Stomach smooth muscle (tissue), 2 donors: ENCODE measurements at regions not wholly inside any gene's neighbourhood (a gene's known extent, or its start where the extent isn't known, plus 50 kb on each side); places are given as distances from the start of the nearest gene placed in this dataset.

ENCODE experiments used
- H3K27ac ChIP-seq: one replicate; pipeline ENCODE4 v1.7.0; 2013; ENCODE audit warnings: mild to moderate bottlenecking, low read length, inconsistent platforms
- H3K27me3 ChIP-seq, 2 donors: one replicate each; pipeline ENCODE4 v1.7.0; 2013; ENCODE audit warnings: low read length in 2 of 2; ENCODE audit not compliant: insufficient read depth in 2 of 2, control insufficient read depth in 1 of 2
- H3K36me3 ChIP-seq, 2 donors: one replicate each; pipeline ENCODE4 v1.7.0; 2013; ENCODE audit warnings: low read length in 2 of 2; ENCODE audit not compliant: control insufficient read depth in 2 of 2, insufficient read depth in 2 of 2
- H3K4me1 ChIP-seq: one replicate; pipeline ENCODE4 v1.7.0; 2013; ENCODE audit warnings: low read length; ENCODE audit not compliant: control insufficient read depth, insufficient read depth
- H3K4me3 ChIP-seq, 2 donors: one replicate each; pipeline ENCODE4 v1.7.0; 2013; ENCODE audit warnings: low read length in 2 of 2
- H3K9ac ChIP-seq, 2 donors: one replicate each; pipeline ENCODE4 v1.7.0; 2013; ENCODE audit warnings: low read length in 2 of 2, mild to moderate bottlenecking in 1 of 2
- H3K9me3 ChIP-seq, 2 donors: one replicate each; pipeline ENCODE4 v1.7.0; 2013; ENCODE audit warnings: low read length in 2 of 2; ENCODE audit not compliant: control insufficient read depth in 2 of 2
- donor health status: healthy.
- donor health status: Pancreatic carcinoma.

- peaks cover 7% of the 10 kb centered on the region for H3K4me1 ChIP-seq
- H3K9me3 ChIP-seq: no peaks in the 10 kb centered on the region
- no peak overlapping the region for H3K9ac ChIP-seq
- H3K27ac ChIP-seq: no peak overlapping the region
- H3K4me3 ChIP-seq: no peak overlapping the region
- H3K27me3 ChIP-seq: no peaks in the 10 kb centered on the region
- no peaks in the 10 kb centered on the region for H3K36me3 ChIP-seq
Observed at GRCh38 chr16:79339863-79340262, 260.7 kb downstream of the MAF start.

- no peak overlapping the region for H3K27ac ChIP-seq
- H3K4me3 ChIP-seq: no peak overlapping the region
- H3K4me1 ChIP-seq: peaks cover 7% of the 10 kb centered on the region
Observed at GRCh38 chr16:79337906-79338305, 262.6 kb downstream of the MAF start.

DNA sequence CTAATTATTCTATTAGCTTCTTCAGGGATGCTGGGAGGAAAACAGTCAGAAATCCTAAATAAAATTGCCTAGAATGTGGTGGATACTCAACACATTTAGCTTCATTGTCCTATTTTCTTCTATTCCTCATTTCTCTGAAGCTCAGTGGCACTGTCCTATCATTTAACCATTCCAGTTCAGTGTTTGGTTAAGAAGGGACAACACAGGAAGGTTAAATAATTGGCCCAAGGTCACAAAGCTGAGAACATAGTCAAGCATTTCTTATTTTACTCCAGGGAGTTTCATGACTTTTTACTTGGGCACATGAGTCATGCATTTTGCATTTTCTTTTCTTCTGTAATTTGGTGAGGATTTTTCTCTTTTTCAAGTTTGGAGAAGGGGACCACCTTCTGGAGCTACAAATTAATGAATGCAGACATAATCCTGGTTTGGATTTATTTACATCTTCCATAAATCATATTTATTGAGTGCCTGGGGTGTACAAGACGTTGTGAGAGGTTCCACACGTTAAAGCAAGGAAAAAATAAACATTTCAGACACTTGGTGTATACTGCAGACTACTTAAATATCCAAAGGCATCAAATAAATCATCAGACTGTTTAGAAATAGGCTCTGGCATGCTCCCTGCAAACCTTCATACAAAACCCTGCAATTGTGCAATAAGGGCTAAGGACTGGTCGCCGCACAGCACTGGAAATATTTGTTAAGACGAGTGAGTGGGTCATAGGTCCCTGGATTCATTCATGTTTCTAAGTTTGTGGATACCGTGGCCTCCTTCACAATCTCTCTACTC is 263.9 kb downstream of the MAF start:
- H3K9me3 ChIP-seq: no peaks in the 10 kb centered on the region
- no peaks in the 10 kb centered on the region for H3K27me3 ChIP-seq
- H3K36me3 ChIP-seq: no peaks in the 10 kb centered on the region
- no peak overlapping the region for H3K9ac ChIP-seq
- peaks cover 7% of the 10 kb centered on the region for H3K4me1 ChIP-seq
- no peak overlapping the region for H3K27ac ChIP-seq
- H3K4me3 ChIP-seq: no peak overlapping the region

More at GRCh38 chr16:79337906-79338305, 262.6 kb downstream of the MAF start:
- no peak overlapping the region for H3K9ac ChIP-seq
- H3K27me3 ChIP-seq: no peaks in the 10 kb centered on the region
- H3K9me3 ChIP-seq: no peaks in the 10 kb centered on the region
- H3K36me3 ChIP-seq: no peaks in the 10 kb centered on the region

- Histone ChIP-seq H3K27ac (no peak overlapping the region), H3K27me3 (no peaks in the 10 kb centered on the region), H3K4me1 (peaks cover 13% of the 10 kb centered on the region), H3K9me3 (no peaks in the 10 kb centered on the region), H3K9ac (no peak overlapping the region), H3K36me3 (no peaks in the 10 kb centered on the region), H3K4me3 (no peak overlapping the region)
Observed at GRCh38 chr16:79334127-79334526, 266.4 kb downstream of the MAF start.

- Histone ChIP-seq H3K27me3 (no peaks in the 10 kb centered on the region), H3K9me3 (no peaks in the 10 kb centered on the region), H3K9ac (no peak overlapping the region), H3K27ac (no peak overlapping the region), H3K36me3 (no peaks in the 10 kb centered on the region), H3K4me1 (peaks cover 6% of the 10 kb centered on the region), H3K4me3 (no peak overlapping the region)
Observed at GRCh38 chr16:79331066-79331465, 269.5 kb downstream of the MAF start.

- H3K27ac ChIP-seq: no peak overlapping the region
- no peaks in the 10 kb centered on the region for H3K27me3 ChIP-seq
- no peaks in the 10 kb centered on the region for H3K9me3 ChIP-seq
- H3K36me3 ChIP-seq: no peaks in the 10 kb centered on the region
- H3K9ac ChIP-seq: no peak overlapping the region
- no peak overlapping the region for H3K4me3 ChIP-seq
- H3K4me1 ChIP-seq: peaks cover 6% of the 10 kb centered on the region
Observed at GRCh38 chr16:79329967-79330366, 270.6 kb downstream of the MAF start.

GRCh38 chr16:79329166-79329521 is 271.4 kb downstream of the MAF start:
- Histone ChIP-seq H3K27ac (no peak overlapping the region), H3K36me3 (no peaks in the 10 kb centered on the region), H3K4me3 (no peak overlapping the region), H3K9ac (no peak overlapping the region), H3K4me1 (peaks cover 6% of the 10 kb centered on the region), H3K27me3 (no peaks in the 10 kb centered on the region), H3K9me3 (no peaks in the 10 kb centered on the region)

DNA sequence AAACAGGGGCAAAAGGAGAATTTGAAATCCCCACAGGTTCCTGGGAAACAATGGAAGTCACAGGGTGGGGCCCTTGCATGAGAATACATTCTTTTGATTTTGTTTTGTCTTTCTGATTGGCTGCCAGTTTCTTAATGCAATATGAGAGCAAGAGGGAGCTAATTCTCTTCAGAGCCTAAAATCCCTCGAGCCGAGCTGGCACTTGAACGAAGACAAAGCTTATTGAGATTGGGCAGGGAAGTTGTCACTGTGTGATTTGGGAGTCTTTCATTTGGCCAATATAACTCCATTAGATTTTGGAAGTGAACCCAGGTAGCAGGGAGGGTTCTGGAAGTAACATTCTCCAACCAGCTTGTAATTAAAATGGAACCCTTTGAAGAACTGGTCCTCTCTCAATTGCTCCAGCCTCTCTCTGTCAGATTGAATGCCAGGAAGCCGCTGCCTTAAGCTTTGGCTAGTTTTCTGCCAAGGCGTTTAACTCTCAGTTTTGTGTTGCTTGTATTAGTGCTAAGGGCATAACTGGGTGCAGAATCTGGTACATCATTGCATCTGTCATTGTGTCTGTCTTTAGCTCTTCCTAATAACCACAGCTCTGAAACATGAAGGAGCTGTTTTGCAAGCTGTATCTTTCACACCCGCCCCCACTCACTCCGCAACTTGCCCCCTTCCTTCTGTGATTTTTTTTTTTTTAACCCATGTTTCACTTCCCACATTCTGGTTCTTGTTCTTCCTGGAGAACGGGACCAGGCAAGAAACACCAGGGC is 272.0 kb downstream of the MAF start:
- H3K27ac ChIP-seq: no peak overlapping the region

GRCh38 chr16:79327836-79328235 is 272.7 kb downstream of the MAF start:
- Histone ChIP-seq H3K27me3 (no peaks in the 10 kb centered on the region), H3K4me3 (no peak overlapping the region), H3K27ac (no peak overlapping the region), H3K4me1 (peaks cover 6% of the 10 kb centered on the region), H3K9me3 (no peaks in the 10 kb centered on the region), H3K9ac (no peak overlapping the region), H3K36me3 (no peaks in the 10 kb centered on the region)

More for the DNA sequence above, 272.0 kb downstream of the MAF start:
- H3K9ac ChIP-seq: no peak overlapping the region
- H3K36me3 ChIP-seq: no peaks in the 10 kb centered on the region
- H3K4me3 ChIP-seq: no peak overlapping the region
- no peaks in the 10 kb centered on the region for H3K9me3 ChIP-seq
- no peaks in the 10 kb centered on the region for H3K27me3 ChIP-seq
- H3K4me1 ChIP-seq: peaks cover 6% of the 10 kb centered on the region

- no peak overlapping the region for H3K27ac ChIP-seq
- no peak overlapping the region for H3K9ac ChIP-seq
- peaks cover 0 to 2% of the 10 kb centered on the region in 2 donors for H3K27me3 ChIP-seq
- H3K36me3 ChIP-seq: no peaks in the 10 kb centered on the region
- no peak overlapping the region for H3K4me3 ChIP-seq
- peaks cover 6% of the 10 kb centered on the region for H3K4me1 ChIP-seq
- no peaks in the 10 kb centered on the region for H3K9me3 ChIP-seq
Observed at GRCh38 chr16:79326549-79326948, 274.0 kb downstream of the MAF start.
